Bronchial epithelial cell (primary cell): ENCODE measurements at regions not wholly inside any gene's neighbourhood (a gene's known extent, or its start where the extent isn't known, plus 50 kb on each side); places are given as distances from the start of the nearest gene placed in this dataset.
A peak's percentile ranks its signal among the peaks of the same experiment; 100 is the strongest.

Experiments used
- DNase-seq: peaks from one replicate; pipeline ENCODE4 v3.0.0-alpha.2; 2010; ENCODE audit warnings: low read depth
- FAIRE-seq: peaks from 2 replicates; lab custom pipeline; 2011; peaks lifted over from hg19 to GRCh38; lab: Jason Lieb, UNC
- H3K27me3 ChIP-seq: 2 replicates; pipeline ENCODE4 v1.5.1; 2011; ENCODE audit warnings: low read length; ENCODE audit not compliant: control insufficient read depth, insufficient read depth
- H3K36me3 ChIP-seq: 2 replicates; pipeline ENCODE4 v1.5.1; 2011; ENCODE audit warnings: low read length; ENCODE audit not compliant: control insufficient read depth, insufficient read depth
- H3K4me3 ChIP-seq: 2 replicates; pipeline ENCODE4 v1.5.1; 2011; ENCODE audit warnings: mild to moderate bottlenecking, low read depth, low read length, control low read depth
- CTCF ChIP-seq: IDR thresholded peaks from 2 replicates; pipeline ENCODE4 v1.5.1; 2011; ENCODE audit warnings: mild to moderate bottlenecking, moderate library complexity, low read length, control low read depth, inconsistent platforms; ENCODE audit not compliant: insufficient read depth, severe bottlenecking

DNA sequence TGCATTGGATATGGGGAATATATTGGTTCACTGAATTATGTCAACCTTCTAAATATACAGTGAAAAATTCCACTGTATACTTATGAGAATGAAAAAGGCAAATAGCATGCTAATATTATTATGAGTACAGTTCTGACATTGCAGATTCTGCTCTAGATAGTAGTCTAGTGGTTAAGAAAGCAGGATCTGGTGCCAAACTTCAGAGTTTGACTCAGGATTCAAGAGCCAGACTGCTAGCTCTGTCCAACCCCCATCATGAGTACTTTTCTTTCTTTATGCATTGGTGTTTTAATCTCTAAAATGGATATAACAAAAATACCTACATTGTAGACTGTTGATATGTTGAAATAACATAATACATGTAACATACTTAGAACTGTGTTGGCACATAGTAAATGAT is 57.3 kb upstream of the PLSCR4 start:
- no peak overlapping the region for H3K4me3 ChIP-seq
- no peak for FAIRE-seq
- no peaks in the 10 kb centered on the region for H3K27me3 ChIP-seq
- no peaks in the 10 kb centered on the region for H3K36me3 ChIP-seq
- peak; percentile 2 for DNase-seq
- no peak for TF ChIP-seq CTCF

GRCh38 chr3:146307456-146307725 is 56.5 kb upstream of the PLSCR4 start:
- no peaks in the 10 kb centered on the region for H3K27me3 ChIP-seq
- H3K36me3 ChIP-seq: no peaks in the 10 kb centered on the region
- DNase-seq (no peak), FAIRE-seq (no peak)
- H3K4me3 ChIP-seq: no peak overlapping the region
- no peak for TF ChIP-seq CTCF

DNA sequence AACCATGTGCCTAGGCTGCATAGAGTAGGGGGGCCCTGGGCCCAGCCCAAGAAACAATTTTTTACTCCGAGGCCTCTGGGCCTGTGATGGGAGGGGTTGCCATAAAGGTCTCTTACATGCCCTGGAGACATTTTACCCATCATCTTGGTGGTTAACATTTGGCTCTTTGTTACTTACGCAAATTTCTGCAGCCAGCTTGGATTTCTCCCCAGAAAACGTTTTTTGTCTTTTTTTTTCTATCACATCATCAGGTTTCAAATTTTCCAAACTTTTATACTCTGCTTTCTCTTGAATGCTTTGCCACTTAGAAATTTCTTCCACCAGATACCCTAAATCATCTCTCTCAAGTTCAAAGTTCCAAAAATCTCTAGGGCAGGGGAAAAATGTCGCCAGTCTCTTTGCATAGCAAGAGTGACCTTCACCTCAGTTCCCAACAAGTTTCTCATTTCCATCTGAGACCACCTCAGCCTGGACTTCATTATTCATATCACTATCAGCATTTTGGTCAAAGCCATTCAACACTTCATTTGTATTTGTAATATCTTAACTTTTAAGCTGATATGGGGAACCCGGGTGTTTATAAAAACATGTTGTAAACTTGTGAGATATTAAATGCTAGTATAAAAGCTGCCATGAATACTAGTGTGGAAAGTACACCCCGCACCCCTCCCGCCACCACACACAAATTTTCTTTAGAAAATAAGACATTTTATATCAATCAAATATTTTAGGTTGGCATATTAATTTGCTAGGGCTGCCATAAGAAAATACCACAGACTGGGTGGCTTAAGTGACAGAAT is 56.0 kb upstream of the PLSCR4 start:
- TF ChIP-seq CTCF: no peak
- Histone ChIP-seq H3K27me3 (no peaks in the 10 kb centered on the region), H3K4me3 (no peak overlapping the region), H3K36me3 (no peaks in the 10 kb centered on the region)
- no peak for FAIRE-seq
- DNase-seq: no peak

- Histone ChIP-seq H3K36me3 (no peaks in the 10 kb centered on the region), H3K4me3 (no peak overlapping the region), H3K27me3 (no peaks in the 10 kb centered on the region)
- no peak for FAIRE-seq
- DNase-seq: no peak
- TF ChIP-seq CTCF: no peak
Observed at GRCh38 chr3:146305808-146306423, 55.0 kb upstream of the PLSCR4 start.

DNA sequence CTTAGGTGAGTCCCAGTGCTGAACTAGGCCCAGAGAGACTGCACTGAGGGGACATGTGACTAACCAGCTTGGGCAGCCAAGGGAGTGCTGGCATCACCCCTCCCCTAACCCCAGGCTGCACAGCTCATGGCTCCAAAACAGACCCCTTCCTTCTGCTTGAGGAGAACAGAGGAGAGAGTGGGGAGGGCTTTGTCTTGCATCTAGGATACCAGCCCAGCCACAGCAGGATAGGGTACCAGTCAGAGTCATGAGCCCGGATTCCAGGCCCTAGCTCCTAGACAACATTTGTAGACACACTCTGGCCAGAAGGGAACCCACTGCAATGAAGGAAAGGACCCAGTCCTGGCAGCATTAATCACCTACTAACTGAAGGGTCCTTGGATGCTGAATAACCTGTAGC is 49.9 kb upstream of the PLSCR4 start:
- no peak for FAIRE-seq
- H3K36me3 ChIP-seq: no peaks in the 10 kb centered on the region
- H3K4me3 ChIP-seq: no peak overlapping the region
- no peaks in the 10 kb centered on the region for H3K27me3 ChIP-seq
- no peak for TF ChIP-seq CTCF
- no peak for DNase-seq
